G401.6 (cell line): ENCODE measurements at regions not wholly inside any gene's neighbourhood (a gene's known extent, or its start where the extent isn't known, plus 50 kb on each side); places are given as distances from the start of the nearest gene placed in this dataset.
"Not testable (repeated sequence)": the region's sequence is repeated elsewhere in the genome, so short reads cannot be mapped to it uniquely, and the experiment has no call there.

Experiments
- FAIRE-seq: peaks from 2 replicates; lab custom pipeline; 2012; peaks lifted over from hg19 to GRCh38; lab: Jason Lieb, UNC

DNA sequence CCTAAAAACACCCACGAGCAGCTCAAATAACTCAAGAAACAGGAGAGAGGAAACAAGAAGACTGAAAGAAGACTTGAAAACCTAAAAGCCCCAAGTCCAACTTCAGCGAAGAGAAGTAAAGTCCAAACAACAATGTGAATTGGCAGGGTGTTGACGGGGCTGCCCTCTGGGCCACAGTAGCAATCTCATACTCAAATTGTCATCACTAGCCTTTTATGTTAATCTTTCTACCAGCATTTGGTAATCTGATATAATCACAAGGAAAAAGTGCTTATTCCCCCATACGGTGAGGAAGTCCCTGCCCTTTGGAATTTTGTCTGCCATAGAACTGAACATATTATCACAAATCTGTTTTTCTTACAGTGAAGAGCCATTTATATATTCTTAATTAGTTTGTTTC is 51.5 kb upstream of the IFNE start:
- no peak for FAIRE-seq

DNA sequence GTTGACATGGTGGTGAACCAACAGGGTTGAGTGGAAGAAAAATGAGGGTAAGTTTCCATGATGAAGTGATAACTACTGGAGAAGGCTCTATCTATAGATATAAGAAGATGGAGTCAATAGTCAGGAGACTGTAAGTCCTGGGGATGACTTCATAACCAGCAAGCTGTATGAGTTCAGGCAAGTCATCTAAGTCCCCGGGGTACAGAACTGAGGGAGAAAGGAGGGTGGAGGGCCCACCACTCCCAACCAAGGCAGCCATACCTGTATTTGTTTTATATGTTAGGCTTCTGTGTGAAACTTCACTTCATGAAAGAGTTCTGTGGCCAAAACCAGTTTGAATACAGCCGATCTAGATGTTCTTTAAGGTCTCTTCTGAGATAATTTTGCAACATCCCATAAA is 53.3 kb upstream of the IFNE start:
- FAIRE-seq = no peak

DNA sequence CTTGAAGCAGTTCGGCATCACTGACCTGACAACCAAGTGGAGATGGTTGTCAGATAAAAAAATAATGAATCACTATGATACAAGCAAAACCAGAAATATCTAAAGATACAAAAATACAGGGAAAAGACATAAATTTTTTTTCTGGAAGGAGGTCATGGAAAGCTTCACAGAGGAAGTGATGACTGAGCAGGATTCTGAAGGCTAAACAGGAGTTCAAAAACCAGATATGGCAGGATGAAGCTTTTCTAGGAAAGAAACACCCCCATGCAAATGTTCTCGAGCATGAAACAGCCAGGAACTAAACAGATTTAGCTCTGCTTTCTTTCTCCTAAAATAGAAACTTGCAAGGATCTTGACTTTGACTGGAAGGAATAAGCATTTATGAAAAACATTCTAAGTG is 60.7 kb upstream of the IFNE start:
- FAIRE-seq = no peak

DNA sequence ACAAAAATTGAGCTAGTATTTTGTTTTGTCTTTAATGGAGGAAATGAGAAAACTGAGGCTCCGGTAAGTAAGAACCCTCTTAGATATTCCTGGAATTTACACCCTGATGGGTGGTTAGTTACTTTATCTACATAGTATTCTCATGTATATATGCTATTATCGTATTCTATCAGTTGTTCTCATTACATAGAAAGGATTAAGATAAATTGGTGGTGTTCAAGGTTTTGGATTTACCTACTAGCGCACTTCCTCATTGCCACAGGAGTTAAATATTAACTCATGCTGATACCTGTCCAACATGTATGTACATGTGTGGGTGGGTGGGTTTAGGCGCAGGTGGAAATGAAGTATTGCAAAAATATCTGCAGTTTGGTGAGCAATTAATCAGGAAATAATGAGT is 61.1 kb upstream of the IFNE start:
- FAIRE-seq = no peak

DNA sequence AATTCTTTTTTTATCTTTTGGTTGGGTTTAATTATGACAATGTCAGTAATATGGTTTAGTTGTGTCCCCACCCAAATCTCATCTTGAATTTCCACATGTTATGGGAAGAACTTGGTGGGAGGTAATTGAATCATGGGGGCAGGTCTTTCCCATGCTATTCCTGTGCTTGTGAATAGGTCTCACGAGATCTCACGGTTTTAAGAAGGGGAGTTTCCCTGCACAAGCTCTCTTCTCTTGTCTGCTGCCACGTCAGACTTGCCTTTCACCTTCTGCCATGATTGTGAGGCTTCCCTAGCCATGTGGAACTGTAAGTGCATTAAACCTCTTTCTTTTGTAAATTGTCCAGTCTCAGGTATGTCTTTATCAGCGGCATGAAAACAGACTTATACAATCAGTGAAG is 61.7 kb upstream of the IFNE start:
- FAIRE-seq = not testable (repeated sequence)

DNA sequence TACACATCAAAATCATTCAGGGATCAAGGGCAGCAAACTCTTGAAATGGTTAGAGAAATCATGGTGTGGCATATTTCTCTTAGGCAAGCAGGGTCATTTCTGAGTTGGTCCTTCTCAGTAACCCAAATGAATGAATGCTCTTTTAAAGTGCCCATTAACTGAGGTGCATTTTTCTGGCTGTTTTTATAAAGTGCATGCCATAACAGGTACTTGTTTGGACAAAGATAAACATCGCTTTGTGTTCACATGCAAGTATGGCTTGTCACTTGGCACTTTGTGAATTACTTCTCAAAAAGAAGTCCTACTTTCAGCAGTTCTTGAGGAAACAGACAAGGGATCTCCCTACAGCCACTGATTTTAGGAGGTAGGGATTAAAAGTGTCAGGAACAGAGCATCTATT is 64.8 kb upstream of the IFNE start:
- no peak for FAIRE-seq

DNA sequence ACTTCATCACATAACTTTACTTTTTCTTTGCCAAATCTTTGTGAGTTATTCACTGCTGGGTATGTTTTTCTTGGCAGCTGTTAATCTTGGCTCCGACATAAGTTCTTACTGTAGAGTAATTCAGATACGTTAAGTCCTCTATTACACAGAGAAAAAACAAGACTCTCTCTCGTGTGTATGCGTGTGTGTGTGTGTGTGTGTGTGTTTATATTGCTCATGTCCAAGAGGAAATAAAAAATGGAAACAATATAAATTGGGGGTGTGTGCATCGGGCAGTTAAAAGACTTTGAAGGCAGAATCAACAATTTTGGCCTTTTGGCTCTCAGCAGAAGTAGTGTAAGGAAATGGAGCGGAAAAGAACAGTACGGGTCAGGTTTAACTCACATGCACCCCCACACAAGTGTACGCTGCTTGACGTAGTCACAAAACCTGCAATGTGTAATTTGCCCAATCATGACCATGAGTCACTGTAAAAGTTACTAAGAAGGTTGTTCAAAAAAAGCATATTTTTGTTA is 67.2 kb upstream of the IFNE start:
- FAIRE-seq = no peak

DNA sequence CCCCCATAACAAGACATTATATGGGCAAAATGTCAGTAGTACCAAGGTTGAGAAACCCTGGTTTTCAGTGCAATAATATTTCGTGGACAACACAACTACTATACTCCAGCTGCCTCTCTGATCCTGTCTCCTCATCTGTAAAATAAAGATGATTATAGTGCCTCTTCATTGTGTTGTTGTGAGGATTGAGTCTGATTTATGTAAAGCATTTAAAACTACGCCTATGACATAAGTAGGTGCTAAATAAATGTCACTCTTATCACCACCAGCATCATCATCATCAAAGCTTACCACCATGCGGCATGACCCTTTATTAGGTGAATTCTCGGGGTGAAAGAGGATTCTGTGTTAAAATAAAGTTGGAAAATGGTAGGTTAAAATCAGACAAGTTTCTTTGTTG is 67.8 kb upstream of the IFNE start:
- FAIRE-seq = no peak

DNA sequence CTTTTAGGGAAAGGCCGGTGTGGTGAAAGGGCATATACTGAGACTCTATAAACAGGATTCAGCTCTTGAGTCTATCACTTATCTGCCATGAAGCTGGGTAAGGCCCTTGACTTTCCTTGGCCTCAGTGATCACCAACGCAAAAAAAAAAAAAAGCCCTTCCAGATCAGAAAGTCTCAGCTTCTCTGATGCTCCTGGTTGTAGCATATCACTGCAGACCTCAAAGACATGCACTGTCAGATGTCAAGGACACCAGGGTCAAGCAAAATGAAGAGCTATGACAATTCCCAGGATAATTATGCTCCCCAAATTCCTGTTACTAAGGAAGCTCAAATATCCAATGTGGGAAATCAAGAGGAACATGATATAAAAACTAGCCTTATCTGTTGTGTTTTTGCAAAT is 68.3 kb upstream of the IFNE start:
- FAIRE-seq = no peak

DNA sequence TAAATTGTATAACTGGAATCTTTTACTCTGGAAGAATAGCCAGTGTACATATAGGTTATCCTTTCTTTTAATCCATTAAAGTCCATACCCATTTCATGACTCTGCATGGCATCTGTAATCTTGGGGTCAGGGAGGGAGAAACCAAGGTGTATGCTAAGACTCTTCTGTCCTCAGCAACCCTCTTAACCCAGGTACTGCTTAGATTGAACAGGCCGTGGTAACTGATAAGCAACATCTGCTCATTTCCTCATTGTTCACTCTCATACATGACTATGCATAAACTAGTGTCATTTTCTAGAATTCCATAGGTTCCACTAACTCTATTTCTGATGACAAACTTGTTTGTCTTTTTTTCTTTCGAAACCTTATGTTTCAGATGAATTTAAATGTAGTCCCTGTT is 69.3 kb upstream of the IFNE start:
- FAIRE-seq = no peak

DNA sequence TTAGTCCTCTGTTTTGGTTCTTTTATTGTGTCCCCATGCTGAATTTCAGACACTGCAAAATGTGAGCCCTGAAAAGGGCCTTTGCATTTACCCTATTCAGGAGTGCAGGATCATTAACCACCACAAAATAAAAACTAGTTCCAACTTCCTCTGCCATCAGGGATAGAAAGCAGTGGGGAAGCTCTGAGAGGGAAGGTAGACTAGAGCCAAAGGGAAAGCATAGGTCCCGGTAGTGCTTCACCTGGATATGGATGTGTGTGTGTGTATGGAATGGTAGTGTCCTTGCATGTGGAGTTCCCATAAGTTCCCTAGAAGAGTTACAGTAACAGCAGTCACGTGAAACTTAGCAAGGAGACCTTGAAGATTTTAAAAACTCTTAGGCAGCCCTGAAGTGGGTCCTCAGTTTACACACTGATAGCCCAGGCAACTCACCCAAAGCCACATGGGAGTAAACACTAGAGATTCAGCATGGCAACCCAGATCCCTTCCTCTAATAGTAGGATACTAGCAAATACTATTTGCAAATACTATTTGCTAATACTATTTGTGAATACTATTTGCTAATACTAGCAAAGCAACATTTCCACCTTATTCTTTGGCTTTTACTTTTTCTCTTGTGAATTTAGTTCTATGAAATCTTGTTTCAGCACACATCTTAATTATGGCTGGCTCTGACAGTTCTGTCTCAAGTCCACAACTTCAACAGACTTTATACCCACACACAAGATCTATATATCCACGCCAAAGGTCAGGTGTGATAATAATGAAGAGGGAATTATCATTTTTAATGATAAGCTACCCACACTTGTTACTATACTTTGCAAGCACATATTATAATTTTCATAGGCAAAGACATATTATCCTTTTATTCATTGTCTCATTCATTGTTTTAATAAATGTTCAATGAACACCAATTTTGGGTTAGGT is 70.4 kb upstream of the IFNE start:
- no peak for FAIRE-seq

DNA sequence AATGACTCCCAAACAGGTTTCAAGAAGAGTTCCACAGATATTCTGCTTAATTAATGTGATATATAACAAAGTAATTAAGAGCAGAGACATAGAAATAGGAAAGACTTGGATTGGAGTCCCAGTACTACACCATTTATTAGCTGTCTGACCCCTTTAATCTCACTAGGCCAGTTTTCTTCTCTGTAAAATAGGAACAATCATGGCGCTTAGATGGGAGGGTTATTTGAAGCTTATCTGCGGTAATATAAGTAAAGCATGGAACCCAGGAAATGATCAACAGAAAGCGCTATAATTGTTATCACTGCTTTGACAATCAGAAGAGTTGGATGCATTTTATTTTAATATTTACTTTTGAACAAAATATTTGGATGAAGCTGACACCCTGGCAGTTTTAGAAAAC is 71.3 kb upstream of the IFNE start:
- no peak for FAIRE-seq

DNA sequence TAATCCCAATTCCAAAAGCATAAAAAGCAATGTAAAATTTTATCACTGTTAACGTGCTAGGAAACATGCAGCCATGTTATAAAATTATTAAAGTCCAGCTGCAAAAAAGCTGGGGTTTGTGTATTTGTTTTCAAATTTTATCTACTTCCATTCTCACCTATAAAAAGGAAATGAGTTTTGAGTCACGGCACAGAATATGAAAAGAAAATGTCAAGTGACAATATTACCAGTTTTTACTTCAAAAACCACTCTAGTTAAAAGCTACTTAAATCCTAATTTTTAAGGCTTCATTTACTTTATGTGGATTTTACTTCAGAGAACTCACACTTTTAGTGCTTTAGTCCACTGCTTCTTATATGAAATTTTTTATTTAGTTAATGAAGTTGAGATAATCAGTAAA is 72.7 kb upstream of the IFNE start:
- no peak for FAIRE-seq

DNA sequence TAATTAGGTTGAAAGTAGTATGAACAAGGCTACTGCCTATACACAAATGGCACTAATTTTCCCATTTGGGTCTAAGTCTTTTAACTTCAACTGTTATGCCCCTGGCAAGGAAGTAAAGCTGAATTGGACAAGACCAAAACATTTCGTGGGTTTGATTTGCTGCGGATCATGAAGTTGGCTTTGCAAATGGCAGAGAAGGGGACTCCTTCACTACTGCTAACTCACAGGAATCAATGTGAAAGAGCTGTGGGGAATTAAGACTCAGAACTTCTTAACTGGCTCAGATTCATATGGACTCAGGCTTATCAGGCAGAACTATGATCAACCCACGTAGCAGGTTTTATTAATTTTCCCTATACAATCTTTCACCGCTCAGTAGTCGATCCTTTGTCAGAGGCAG is 73.8 kb upstream of the IFNE start:
- no peak for FAIRE-seq

DNA sequence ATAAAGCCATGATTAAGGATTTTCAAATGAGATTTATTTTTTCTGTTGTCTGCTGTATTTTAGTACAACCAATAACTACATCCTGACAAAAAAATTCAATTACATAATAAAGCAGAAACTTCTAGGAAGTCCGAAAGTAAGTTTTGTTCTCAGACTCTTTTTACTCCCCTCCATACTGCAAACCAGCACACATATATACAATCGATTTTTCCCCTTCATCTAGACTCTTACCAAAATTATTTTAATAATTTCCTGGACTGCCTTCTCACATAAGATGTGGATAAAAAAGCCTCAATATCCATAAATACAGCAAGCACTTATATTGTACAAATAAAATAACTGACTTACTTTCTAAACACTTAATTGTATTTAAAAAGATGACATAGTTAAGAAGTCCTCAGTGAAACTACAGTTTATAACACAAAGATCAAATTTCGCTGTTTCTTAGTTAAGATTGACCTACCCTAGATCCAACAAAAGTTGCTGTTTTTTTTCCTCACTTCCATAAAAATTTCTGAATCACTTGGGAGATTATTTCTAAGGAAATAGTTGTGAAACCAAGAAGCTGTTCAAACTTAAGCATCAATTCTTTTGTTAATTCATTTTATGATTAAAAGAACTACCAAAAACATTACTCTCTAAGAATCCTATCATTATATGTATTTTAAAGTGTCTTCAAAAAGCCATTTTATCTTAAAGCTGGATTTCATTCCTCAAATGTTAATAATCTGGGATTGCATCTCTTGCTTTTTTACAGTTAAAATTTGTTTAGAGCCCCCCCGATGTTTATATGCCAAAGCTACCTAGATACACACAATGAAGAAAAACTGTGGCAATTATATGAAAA is 74.7 kb upstream of the IFNE start:
- FAIRE-seq = no peak

DNA sequence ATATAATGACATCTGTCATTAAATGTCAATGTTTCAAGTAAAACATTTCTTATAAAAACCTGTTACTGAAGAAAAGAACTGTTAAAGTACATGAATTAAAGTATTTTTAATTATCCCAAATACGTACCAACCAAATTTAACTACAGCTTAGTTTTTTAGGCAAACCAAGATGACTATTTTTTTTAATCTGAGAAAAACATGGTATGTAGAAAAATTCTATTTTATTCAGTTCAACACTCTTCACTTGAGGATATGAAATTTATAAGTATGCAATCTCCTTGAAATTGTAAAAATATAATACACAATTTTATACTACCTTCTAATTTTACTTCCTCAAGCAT is 75.3 kb upstream of the IFNE start:
- no peak for FAIRE-seq

DNA sequence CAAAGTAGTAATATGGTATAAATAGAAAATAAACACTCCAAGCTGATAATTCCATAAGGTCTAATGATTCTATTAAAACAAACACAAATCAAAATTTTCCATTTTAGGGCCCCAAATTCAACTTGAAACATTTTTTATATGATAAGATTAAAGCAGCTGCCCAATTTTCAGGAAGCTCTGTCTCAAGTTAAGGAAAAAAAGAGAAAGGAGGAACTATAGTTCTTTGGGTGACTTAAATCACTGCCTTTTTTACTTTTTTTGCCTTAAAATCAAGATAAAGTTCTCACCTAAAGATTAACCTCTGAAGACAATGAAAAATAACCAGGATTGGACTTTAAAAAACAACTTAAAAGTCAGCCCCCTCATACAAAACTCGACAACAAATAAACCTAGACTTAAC is 76.0 kb upstream of the IFNE start:
- no peak for FAIRE-seq

DNA sequence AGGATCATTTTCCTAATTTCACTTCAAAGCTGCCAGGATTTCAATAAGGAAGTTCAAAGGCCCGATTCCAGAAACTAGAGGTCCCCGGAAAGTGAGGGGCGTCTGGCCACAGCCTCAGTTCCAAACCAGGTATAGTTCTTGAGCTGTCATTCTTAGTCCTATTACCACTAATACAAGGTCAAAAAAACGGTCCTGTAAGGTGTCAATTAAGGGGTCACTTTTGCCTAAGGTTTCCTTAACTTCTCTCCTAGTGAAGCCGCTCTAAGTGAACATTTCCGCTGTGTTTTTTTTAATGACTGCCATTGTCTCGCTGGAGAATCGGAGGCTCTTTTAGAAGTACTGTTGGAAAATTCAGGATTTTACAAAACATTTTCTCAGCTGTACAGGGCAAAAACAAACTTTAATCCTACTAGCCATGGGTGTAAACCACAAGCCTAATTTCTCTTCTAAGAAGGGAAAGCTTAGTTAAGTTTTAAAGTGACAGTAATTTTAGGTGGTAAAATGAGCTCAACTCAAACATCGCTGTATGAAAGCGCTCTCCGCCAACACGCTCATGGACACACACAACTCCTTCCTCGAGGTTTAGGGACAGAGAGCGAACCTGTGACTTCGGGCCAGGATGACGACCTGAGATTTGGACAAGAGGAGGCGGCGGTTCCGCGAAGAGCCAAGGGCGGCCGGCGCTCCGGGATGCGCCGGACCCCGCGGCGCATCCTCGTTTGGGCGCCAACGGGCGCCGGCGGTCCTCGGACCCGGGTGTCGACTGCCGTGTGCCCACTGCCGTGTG is 76.7 kb upstream of the IFNE start:
- FAIRE-seq = no peak

DNA sequence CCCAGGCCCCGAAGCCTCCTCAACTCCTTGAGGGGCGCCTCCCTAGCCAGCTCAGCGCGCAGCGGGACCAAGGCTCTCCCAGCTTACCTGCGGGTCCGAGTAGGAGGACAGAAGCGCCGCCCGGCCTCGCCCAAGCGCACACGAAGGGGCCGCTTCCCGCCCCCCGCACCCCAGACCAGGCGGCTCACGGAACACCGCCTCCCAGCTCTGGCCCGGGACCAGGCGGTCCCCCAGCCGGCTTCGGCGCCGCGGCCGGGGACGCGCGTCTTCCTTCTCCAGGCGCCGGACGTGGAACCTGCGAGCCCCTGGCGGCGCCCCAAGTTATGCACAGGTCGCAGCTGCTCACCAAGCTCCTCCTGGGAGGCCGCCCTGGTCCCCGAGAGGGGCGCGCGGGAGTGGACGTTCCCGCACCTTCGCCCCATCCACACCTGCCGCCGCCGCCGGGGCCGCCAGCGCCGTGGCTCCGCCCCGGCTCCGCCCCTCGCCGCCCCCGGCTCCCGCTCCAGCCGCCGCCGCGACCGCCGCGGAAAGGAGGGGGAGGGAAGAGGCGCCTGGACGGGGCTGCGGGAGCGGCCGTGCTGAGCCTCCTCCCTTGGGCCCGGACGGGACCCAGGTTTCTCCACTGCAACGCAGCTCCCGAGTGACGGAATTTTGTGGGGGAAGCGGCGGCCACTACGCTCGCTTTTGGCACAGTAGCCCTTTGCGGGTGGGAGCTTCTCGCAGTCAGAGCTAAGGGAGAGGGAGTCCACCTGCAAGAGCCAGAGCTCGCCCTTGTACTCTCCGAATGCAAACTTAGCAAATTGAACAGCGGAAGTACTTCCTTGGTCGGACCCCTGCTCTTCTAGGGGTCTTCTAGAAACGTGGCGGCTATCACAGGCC is 77.5 kb upstream of the IFNE start:
- FAIRE-seq = no peak

DNA sequence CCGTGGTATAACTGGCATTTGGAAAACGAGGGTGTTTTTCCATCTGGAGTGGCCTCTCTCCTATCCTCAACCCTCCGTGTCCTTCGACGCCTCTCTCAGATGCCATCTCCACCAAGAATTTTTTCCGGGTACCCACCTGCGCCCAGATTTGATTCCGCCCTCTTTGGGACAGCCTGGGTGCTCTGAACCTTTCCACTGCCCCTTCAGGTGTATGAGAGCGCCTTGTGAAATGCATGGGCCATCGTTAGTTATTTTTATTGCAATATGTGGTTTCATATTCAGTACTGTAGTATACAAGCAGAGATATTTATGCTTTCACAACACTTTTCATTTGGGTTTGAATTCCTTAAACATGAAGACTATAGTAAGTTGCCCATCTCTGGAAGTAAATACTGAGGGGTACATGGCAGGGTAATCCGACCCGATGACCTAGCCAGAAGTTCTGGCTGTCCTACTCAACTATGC is 78.2 kb upstream of the IFNE start:
- FAIRE-seq = no peak

DNA sequence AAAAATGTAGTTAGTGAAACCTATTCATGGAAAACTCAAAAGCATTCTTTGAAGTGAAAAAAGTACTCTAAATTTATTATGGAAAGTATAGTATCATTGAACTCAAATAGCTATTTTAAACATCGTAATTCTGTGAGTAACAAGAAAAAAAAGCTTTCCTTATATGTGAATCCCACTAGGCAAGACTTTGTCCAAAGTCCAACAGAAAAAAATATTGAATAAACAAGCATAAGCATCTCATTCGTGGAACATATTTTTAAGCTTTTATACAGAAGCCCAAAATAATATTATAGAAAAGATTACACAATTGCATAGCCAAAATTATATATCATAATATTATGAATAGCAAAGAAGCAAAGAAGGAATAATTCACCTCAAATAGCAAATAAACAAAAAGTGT is 79.4 kb upstream of the IFNE start:
- no peak for FAIRE-seq

DNA sequence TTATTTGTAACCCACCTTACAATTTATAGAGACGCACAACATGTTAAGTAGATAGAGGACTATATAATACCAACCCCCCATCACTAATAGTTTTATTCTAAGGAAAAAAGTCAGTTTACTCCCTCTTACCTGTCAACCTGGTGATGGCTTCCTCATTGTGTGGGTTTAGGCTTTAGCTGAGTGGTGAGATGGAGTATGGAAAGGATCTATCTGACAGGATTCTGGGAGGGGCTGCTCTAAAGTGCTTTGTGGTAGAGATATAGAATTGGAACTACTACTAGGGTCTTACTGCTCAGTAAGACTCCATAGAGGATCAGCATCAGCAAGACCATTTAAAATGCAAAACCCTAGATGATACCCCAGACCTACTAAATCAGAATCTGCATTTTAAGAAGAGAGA is 82.1 kb upstream of the IFNE start:
- no peak for FAIRE-seq
